ENCODE measurements at regions not wholly inside any gene's neighbourhood (a gene's known extent, or its start where the extent isn't known, plus 50 kb on each side); places are given as distances from the start of the nearest gene placed in this dataset.

- DNase-seq (ENCODE audit: extremely low read depth, insufficient read length), result no peak
- H3K27me3 ChIP-seq (replicated peaks; ENCODE audit: control insufficient read depth, insufficient read depth, low read length), result no peaks in the 10 kb centered on the region
- no peak for TF ChIP-seq CTCF (IDR thresholded peaks at IDR 0.05; ENCODE audit: insufficient read depth, low read length, poor library complexity, severe bottlenecking)
- no peak overlapping the region for H3K4me3 ChIP-seq (replicated peaks; ENCODE audit: low read depth, low read length)
- H3K36me3 ChIP-seq (ENCODE audit: control insufficient read depth, insufficient read depth, low read length), result no peaks in the 10 kb centered on the region
Measured at GRCh38 chr12:97751704-97752103, 289.1 kb downstream of the RMST start.

GRCh38 chr12:97752129-97752528, 289.5 kb downstream of the RMST start:
- Histone ChIP-seq H3K36me3 (ENCODE audit: control insufficient read depth, insufficient read depth, low read length) (no peaks in the 10 kb centered on the region), H3K27me3 (replicated peaks; ENCODE audit: control insufficient read depth, insufficient read depth, low read length) (no peaks in the 10 kb centered on the region), H3K4me3 (replicated peaks; ENCODE audit: low read depth, low read length) (no peak overlapping the region)
- no peak for DNase-seq (ENCODE audit: extremely low read depth, insufficient read length)
- no peak for TF ChIP-seq CTCF (IDR thresholded peaks at IDR 0.05; ENCODE audit: insufficient read depth, low read length, poor library complexity, severe bottlenecking)

- DNase-seq (ENCODE audit: extremely low read depth, insufficient read length), result no peak
- Histone ChIP-seq H3K27me3 (replicated peaks; ENCODE audit: control insufficient read depth, insufficient read depth, low read length) (no peaks in the 10 kb centered on the region), H3K4me3 (replicated peaks; ENCODE audit: low read depth, low read length) (no peak overlapping the region), H3K36me3 (ENCODE audit: control insufficient read depth, insufficient read depth, low read length) (no peaks in the 10 kb centered on the region)
- TF ChIP-seq CTCF (IDR thresholded peaks at IDR 0.05; ENCODE audit: insufficient read depth, low read length, poor library complexity, severe bottlenecking), result no peak
Measured at GRCh38 chr12:97753332-97753731, 290.7 kb downstream of the RMST start.

- no peaks in the 10 kb centered on the region for H3K27me3 ChIP-seq (replicated peaks; ENCODE audit: control insufficient read depth, insufficient read depth, low read length)
- H3K36me3 ChIP-seq (ENCODE audit: control insufficient read depth, insufficient read depth, low read length), result no peaks in the 10 kb centered on the region
- DNase-seq (ENCODE audit: extremely low read depth, insufficient read length), result peak; percentile 43
- H3K4me3 ChIP-seq (replicated peaks; ENCODE audit: low read depth, low read length), result peak overlapping the region; percentile 22
- no peak for TF ChIP-seq CTCF (IDR thresholded peaks at IDR 0.05; ENCODE audit: insufficient read depth, low read length, poor library complexity, severe bottlenecking)
Measured at GRCh38 chr12:97754306-97754705, 291.7 kb downstream of the RMST start.

- TF ChIP-seq CTCF (IDR thresholded peaks at IDR 0.05; ENCODE audit: insufficient read depth, low read length, poor library complexity, severe bottlenecking), result no peak
- no peak for DNase-seq (ENCODE audit: extremely low read depth, insufficient read length)
- Histone ChIP-seq H3K36me3 (ENCODE audit: control insufficient read depth, insufficient read depth, low read length) (no peaks in the 10 kb centered on the region), H3K4me3 (replicated peaks; ENCODE audit: low read depth, low read length) (no peak overlapping the region), H3K27me3 (replicated peaks; ENCODE audit: control insufficient read depth, insufficient read depth, low read length) (no peaks in the 10 kb centered on the region)
Measured at GRCh38 chr12:97756066-97756666, 293.6 kb downstream of the RMST start.

GRCh38 chr12:97756741-97757140, 294.1 kb downstream of the RMST start:
- Histone ChIP-seq H3K27me3 (replicated peaks; ENCODE audit: control insufficient read depth, insufficient read depth, low read length) (no peaks in the 10 kb centered on the region), H3K36me3 (ENCODE audit: control insufficient read depth, insufficient read depth, low read length) (no peaks in the 10 kb centered on the region), H3K4me3 (replicated peaks; ENCODE audit: low read depth, low read length) (no peak overlapping the region)
- TF ChIP-seq CTCF (IDR thresholded peaks at IDR 0.05; ENCODE audit: insufficient read depth, low read length, poor library complexity, severe bottlenecking), result no peak
- DNase-seq (ENCODE audit: extremely low read depth, insufficient read length), result no peak
